Body of pancreas (tissue), 4 donors: ENCODE measurements at regions not wholly inside any gene's neighbourhood (a gene's known extent, or its start where the extent isn't known, plus 50 kb on each side); places are given as distances from the start of the nearest gene placed in this dataset.
"Not testable (repeated sequence)": the region's sequence is repeated elsewhere in the genome, so short reads cannot be mapped to it uniquely, and the experiment has no call there.

ENCODE experiments used
- POLR2A ChIP-seq, 3 donors: fragments of 450-650 bp; IDR thresholded peaks; one replicate each; pipeline ENCODE4 v1.6.1; 2016; ENCODE audit warnings: antibody characterized with exemption in 3 of 3, mild to moderate bottlenecking in 2 of 3
- TF ChIP-seq, protein P1 (sequence below), 7 experiments: fragments of 450-650 bp in 4 of 7; fragments of 200-600 bp in 3 of 7; sonication (generic) in 3 of 7; IDR thresholded peaks; one replicate each; pipeline ENCODE4 v1.5.1; 2016 to 2019; ENCODE audit warnings: antibody characterized with exemption in 7 of 7

DNA sequence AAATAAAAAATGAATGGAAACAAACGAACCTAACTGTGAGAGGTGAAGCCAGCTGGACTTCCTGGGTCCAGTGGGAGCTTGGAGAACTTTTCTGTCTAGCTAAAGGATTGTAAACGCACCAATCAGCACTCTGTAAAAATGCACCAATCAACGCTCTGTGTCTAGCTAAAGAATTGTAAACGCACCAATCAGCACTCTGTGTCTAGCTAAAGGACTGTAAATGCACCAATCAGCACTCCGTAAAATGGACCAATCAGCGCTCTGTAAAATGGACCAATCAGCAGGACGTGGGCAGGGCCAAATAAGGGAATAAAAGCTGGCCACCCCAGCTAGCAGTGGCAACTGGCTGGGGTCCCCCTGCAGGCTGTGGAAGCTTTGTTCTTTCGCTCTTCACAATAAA, 135.8 kb downstream of the ATP6V1G3 start:
- TF ChIP-seq, protein P1, sequence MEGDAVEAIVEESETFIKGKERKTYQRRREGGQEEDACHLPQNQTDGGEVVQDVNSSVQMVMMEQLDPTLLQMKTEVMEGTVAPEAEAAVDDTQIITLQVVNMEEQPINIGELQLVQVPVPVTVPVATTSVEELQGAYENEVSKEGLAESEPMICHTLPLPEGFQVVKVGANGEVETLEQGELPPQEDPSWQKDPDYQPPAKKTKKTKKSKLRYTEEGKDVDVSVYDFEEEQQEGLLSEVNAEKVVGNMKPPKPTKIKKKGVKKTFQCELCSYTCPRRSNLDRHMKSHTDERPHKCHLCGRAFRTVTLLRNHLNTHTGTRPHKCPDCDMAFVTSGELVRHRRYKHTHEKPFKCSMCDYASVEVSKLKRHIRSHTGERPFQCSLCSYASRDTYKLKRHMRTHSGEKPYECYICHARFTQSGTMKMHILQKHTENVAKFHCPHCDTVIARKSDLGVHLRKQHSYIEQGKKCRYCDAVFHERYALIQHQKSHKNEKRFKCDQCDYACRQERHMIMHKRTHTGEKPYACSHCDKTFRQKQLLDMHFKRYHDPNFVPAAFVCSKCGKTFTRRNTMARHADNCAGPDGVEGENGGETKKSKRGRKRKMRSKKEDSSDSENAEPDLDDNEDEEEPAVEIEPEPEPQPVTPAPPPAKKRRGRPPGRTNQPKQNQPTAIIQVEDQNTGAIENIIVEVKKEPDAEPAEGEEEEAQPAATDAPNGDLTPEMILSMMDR (IDR thresholded peaks at IDR 0.05) = not testable (repeated sequence)
- not testable (repeated sequence) for TF ChIP-seq POLR2A (IDR thresholded peaks at IDR 0.05)
